AG04449 (cell line): ENCODE measurements at regions not wholly inside any gene's neighbourhood (a gene's known extent, or its start where the extent isn't known, plus 50 kb on each side); places are given as distances from the start of the nearest gene placed in this dataset.

Experiments used
- CTCF ChIA-PET: fragments of 350-600 bp; formaldehyde crosslinking; extraction: SDS; loops from one replicate; lab custom pipeline; 2021; ENCODE audit warnings: antibody characterized with exemption; lab: Yijun Ruan, JAX
- POLR2A ChIA-PET: fragments of 400-600, 350-600 bp; formaldehyde crosslinking; extraction: SDS; loops from one replicate; lab custom pipeline; 2020; ENCODE audit warnings: antibody characterized with exemption, inconsistent platforms; lab: Yijun Ruan, JAX
- DNase-seq: peaks from one replicate; pipeline ENCODE4 v3.0.0-alpha.2; 2010; ENCODE audit warnings: low read depth, low spot score
- H3K4me3 ChIP-seq: 2 replicates; pipeline ENCODE4 v1.5.1; 2011; ENCODE audit warnings: low read depth, mild to moderate bottlenecking, control low read depth, low read length
- TF ChIP-seq, protein P1 (sequence below): IDR thresholded peaks from one replicate; pipeline ENCODE4 v1.5.1; 2011; ENCODE audit warnings: mild to moderate bottlenecking, moderate library complexity, low read length, control low read depth, inconsistent platforms; ENCODE audit not compliant: insufficient read depth; ENCODE audit errors: missing control alignments

DNA sequence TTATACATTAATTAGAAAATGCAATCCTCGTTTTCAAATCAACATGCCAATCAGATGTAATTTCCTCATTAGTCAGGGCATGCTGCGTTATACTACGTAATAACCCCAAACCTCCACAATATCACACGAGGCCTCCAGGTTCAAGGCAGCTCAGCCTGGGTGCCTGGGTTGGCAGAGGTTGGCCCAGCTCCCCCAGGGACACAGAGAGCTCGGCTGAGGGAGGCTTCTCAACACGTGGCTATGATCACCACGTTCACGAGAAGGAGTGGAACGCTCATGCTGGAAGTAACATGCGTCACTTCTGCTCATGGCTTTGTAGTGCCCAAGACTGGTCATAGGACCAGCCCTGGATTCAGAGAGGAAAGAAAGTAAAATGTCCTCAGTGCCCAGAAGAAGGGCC is 144.9 kb upstream of the SOX1 start:
- ChIA-PET CTCF (no interaction called here), POLR2A (no interaction called here)

DNA sequence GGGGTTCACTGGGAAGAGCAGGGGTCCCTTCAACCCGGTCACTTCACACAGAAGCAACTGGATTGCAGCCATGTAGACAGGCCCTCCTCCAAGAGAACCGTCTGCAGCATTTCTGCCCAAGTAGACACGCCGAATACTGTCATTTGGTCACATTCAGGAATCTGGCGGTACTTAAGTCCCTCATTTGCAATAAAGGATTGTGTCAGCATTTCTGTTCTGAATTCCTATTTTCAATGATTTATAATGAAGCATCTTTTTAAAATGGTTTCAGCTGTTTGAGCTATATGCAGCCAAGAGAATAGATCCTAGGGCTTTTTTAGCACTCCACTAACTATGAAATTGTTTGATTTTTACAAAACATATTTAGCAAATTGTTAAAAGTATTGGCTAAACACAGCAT is 143.5 kb upstream of the SOX1 start:
- POLR2A ChIA-PET: no interaction called here
- no peak for DNase-seq
- no peak overlapping the region for H3K4me3 ChIP-seq
- TF ChIP-seq, protein P1, sequence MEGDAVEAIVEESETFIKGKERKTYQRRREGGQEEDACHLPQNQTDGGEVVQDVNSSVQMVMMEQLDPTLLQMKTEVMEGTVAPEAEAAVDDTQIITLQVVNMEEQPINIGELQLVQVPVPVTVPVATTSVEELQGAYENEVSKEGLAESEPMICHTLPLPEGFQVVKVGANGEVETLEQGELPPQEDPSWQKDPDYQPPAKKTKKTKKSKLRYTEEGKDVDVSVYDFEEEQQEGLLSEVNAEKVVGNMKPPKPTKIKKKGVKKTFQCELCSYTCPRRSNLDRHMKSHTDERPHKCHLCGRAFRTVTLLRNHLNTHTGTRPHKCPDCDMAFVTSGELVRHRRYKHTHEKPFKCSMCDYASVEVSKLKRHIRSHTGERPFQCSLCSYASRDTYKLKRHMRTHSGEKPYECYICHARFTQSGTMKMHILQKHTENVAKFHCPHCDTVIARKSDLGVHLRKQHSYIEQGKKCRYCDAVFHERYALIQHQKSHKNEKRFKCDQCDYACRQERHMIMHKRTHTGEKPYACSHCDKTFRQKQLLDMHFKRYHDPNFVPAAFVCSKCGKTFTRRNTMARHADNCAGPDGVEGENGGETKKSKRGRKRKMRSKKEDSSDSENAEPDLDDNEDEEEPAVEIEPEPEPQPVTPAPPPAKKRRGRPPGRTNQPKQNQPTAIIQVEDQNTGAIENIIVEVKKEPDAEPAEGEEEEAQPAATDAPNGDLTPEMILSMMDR: no peak
- CTCF ChIA-PET: no interaction called here

More for the DNA sequence above, 144.9 kb upstream of the SOX1 start:
- no peak overlapping the region for H3K4me3 ChIP-seq
- TF ChIP-seq, protein P1: no peak
- DNase-seq: no peak

DNA sequence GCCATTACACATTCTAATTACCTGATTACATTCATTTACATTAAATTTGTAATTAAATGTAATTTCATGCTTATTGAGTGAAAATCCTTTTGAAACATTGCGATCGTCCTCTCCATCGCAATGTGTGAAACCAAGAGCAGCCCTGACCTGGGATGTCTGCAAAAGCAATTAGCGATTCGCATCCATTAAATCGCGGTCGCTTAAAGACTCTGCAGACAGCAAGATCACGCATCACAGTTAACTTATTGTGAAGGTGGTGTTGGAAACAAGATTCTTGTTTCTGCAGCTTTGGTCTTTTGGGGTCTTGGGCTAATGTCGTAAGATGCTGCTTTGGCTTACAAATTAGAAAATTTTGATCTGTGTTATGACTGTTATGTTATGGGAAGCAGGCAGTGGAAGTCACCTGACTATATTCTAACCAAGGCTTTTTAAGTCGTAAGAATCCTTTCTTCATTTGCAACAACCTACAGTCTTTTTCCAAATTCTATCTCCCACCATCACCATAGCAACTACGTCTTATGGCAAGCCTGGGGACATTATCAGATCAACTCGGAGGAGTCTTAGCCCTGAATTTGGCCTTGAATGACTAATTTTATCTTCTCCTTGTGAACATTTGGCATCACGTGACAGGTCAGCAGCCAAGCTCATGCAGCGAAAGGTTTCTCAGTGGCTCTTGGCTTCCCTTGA is 142.8 kb upstream of the SOX1 start:
- no peak overlapping the region for H3K4me3 ChIP-seq
- DNase-seq: no peak
- POLR2A ChIA-PET: no interaction called here
- TF ChIP-seq, protein P1: no peak
- CTCF ChIA-PET: no interaction called here

DNA sequence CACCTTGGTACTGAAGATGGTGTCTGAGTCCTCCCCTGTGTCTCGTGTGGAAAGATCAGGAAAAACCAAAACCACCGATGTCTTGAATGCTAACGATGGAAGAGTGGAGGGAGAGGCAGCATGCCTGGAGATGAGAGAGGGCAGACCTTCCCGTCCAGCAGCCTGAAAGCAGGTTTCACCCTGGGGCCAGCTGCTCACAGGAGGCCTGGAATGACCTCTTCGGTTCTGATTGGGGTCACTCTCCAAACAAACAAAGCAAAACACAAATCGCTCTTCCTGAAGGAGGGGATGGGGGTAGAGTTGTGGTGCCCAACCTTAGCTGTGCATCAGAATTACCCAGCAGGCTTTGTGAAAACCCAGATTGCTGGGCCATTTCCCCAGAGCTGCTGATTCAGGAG is 142.3 kb upstream of the SOX1 start:
- POLR2A ChIA-PET: no interaction called here
- no peak for DNase-seq
- CTCF ChIA-PET: no interaction called here
- no peak overlapping the region for H3K4me3 ChIP-seq
- TF ChIP-seq, protein P1: no peak

DNA sequence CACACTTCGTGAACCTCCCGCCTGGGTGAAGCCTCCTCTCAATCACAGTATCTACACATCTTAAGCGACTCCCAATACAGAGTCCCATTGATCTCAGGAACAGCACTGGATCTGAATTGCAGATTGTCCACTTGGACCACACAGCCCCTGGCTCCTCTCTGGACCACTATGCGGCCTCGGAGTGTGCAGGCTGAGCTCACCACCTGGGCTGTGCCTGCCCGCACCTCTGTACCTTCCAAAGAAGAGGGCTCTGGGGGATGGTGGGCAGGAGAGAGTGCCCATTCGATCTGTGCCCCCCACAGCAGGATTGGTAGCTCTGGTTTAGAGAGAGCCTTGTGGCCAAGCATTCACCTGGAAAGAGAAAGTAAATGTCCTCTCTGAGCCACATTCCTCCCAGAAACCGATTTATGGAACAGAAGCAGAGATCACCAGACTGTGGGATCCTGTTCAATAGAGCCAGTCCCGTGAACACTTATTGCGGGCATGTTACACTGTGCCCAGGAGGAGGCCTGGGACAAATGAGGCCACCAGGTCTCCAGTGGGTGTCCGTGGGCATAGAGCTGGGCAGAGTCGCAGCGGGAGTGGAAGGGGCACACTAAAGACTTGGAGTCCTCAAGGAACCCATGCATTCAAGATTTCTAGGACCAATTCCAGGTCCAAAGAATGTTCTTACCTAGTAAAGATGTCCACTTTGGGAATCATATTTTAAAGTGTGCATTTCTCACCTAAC is 141.6 kb upstream of the SOX1 start:
- ChIA-PET CTCF (no interaction called here), POLR2A (no interaction called here)

More for the DNA sequence above, 141.6 kb upstream of the SOX1 start:
- no peak for DNase-seq
- no peak overlapping the region for H3K4me3 ChIP-seq
- TF ChIP-seq, protein P1: no peak
